GM12891 (cell line): ENCODE measurements at regions not wholly inside any gene's neighbourhood (a gene's known extent, or its start where the extent isn't known, plus 50 kb on each side); places are given as distances from the start of the nearest gene placed in this dataset.

Experiments used
- POLR2A ChIP-seq: IDR thresholded peaks from 2 replicates; pipeline ENCODE4 v1.6.1; 2011; ENCODE audit warnings: low read depth, low read length, control low read depth
- POLR2AphosphoS5 ChIP-seq: IDR thresholded peaks from 2 replicates; pipeline ENCODE4 v1.6.1; 2011; ENCODE audit warnings: low read depth, low read length, control low read depth
- POU2F2 ChIP-seq: IDR thresholded peaks from 2 replicates; pipeline ENCODE4 v1.6.1; 2011; ENCODE audit warnings: low read depth, mild to moderate bottlenecking, control low read depth, low read length, moderate library complexity

GRCh38 chr14:55928276-55928675, 189.9 kb upstream of the PELI2 start:
- TF ChIP-seq POLR2A (no peak), POU2F2 (no peak), POLR2AphosphoS5 (no peak)
